BJ (cell line): ENCODE measurements at regions not wholly inside any gene's neighbourhood (a gene's known extent, or its start where the extent isn't known, plus 50 kb on each side); places are given as distances from the start of the nearest gene placed in this dataset.
"Not testable (repeated sequence)": the region's sequence is repeated elsewhere in the genome, so short reads cannot be mapped to it uniquely, and the experiment has no call there.

ENCODE experiments used
- CTCF ChIA-PET: fragments of 350-600 bp; formaldehyde crosslinking; extraction: SDS; loops from one replicate; lab custom pipeline; 2021; ENCODE audit warnings: antibody characterized with exemption, inconsistent platforms; lab: Yijun Ruan, JAX
- POLR2A ChIA-PET: fragments of 300-600 bp; sonication (Branson Sonifier 250); formaldehyde crosslinking; extraction: SDS; loops from one replicate; lab custom pipeline; 2021; ENCODE audit warnings: antibody characterized with exemption; lab: Charles Lee
- DNase-seq: peaks from one replicate; pipeline ENCODE4 v3.0.0-alpha.2; 2011; ENCODE audit warnings: low read depth
- H3K27me3 ChIP-seq: 2 replicates; pipeline ENCODE4 v1.6.0; 2011; ENCODE audit warnings: low read length; ENCODE audit not compliant: control insufficient read depth, insufficient read depth
- H3K36me3 ChIP-seq: 2 replicates; pipeline ENCODE4 v1.5.1; 2011; ENCODE audit warnings: low read length; ENCODE audit not compliant: control insufficient read depth, insufficient read depth
- H3K4me3 ChIP-seq: 2 replicates; pipeline ENCODE4 v1.5.1; 2011; ENCODE audit warnings: low read depth, mild to moderate bottlenecking, control low read depth, low read length
- TF ChIP-seq, protein P1 (sequence below): IDR thresholded peaks from 2 replicates; pipeline ENCODE4 v1.5.1; 2011; ENCODE audit warnings: low read depth, mild to moderate bottlenecking, control low read depth, inconsistent platforms, low read length, moderate library complexity; ENCODE audit not compliant: insufficient read depth

DNA sequence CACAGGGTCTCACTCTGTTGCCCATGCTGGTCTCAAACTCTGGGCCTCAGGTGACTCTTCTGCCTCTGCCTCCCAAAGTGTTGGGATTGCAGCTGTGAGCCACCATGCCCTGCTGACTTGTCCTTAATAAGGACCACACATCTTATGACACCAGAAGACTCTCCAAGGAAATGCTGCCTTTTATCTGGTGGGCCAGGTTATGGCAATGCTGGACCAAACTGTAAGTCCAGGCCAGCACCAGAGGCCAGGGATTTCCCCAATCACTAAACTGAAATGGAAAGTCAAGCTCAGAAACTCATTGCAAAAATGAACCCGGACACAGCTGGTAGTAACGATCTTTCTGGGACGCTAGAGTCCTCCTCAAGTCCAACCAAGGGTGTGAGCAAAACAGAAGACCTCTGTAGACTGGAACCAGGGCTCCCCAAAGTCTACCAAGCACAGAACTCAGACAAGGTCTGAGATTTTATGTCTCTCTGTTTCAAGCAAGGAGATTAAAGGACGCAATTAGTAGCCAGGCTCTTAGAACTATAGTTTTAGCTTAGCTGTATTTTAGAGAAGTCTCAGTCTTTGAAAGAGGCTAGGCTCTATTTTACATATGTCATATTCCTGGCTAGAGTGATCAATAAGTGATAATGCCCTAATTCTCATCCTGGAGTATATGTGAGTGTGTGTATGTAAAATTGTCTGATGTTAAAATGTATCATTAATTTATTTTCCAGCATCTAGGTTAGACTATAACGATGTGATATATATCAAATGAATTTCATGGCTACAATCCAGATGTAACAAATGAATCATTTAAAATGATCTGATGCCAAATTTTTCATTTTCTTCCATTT is 74.0 kb upstream of the ITGB1 start:
- TF ChIP-seq, protein P1, sequence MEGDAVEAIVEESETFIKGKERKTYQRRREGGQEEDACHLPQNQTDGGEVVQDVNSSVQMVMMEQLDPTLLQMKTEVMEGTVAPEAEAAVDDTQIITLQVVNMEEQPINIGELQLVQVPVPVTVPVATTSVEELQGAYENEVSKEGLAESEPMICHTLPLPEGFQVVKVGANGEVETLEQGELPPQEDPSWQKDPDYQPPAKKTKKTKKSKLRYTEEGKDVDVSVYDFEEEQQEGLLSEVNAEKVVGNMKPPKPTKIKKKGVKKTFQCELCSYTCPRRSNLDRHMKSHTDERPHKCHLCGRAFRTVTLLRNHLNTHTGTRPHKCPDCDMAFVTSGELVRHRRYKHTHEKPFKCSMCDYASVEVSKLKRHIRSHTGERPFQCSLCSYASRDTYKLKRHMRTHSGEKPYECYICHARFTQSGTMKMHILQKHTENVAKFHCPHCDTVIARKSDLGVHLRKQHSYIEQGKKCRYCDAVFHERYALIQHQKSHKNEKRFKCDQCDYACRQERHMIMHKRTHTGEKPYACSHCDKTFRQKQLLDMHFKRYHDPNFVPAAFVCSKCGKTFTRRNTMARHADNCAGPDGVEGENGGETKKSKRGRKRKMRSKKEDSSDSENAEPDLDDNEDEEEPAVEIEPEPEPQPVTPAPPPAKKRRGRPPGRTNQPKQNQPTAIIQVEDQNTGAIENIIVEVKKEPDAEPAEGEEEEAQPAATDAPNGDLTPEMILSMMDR: no peak
- Histone ChIP-seq H3K4me3 (no peak overlapping the region), H3K27me3 (no peaks in the 10 kb centered on the region), H3K36me3 (no peaks in the 10 kb centered on the region)
- ChIA-PET CTCF (interaction anchor here (1.2 to 1.5 kb wide), 3 partner anchors 9 to 84 kb away, joined by 3 to 5 read pairs (median 5); no protein-coding TSS in a partner anchor), POLR2A (interaction anchor here (0.5 to 0.7 kb wide), 3 partner anchors 9 to 652 kb away, joined by 3 read pairs; no protein-coding TSS in a partner anchor)
- no peak for DNase-seq

GRCh38 chr10:33031171-33031570 is 73.1 kb upstream of the ITGB1 start:
- ChIA-PET CTCF (no interaction called here), POLR2A (no interaction called here)
- no peak overlapping the region for H3K4me3 ChIP-seq
- H3K36me3 ChIP-seq: no peaks in the 10 kb centered on the region
- H3K27me3 ChIP-seq: no peaks in the 10 kb centered on the region
- DNase-seq: no peak
- TF ChIP-seq, protein P1: no peak

DNA sequence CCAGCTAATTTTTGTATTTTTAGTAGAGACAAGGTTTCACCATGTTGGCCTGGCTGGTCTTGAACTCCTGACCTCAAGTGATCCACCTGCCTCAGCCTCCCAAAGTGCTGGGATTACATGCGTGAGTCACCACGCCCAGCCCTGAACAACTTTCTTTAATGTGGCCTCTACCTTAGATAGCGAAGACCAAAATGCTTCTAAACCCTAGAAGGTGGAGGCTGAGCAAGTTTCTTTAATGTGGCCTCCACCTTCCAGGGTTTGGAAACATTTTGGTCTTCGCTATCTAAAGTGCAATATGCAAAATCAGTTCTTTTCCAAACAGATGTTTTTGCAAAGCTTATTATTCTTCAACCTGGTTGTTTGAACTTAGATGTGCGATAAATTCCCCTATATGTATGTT is 70.5 kb upstream of the ITGB1 start:
- CTCF ChIA-PET: interaction anchor here (0.7 to 1.4 kb wide), 2 partner anchors 10 to 19 kb away, joined by 3 read pairs; no protein-coding TSS in a partner anchor
- H3K27me3 ChIP-seq, H3K36me3 ChIP-seq, POLR2A ChIA-PET, DNase-seq, H3K4me3 ChIP-seq: not testable (repeated sequence)

DNA sequence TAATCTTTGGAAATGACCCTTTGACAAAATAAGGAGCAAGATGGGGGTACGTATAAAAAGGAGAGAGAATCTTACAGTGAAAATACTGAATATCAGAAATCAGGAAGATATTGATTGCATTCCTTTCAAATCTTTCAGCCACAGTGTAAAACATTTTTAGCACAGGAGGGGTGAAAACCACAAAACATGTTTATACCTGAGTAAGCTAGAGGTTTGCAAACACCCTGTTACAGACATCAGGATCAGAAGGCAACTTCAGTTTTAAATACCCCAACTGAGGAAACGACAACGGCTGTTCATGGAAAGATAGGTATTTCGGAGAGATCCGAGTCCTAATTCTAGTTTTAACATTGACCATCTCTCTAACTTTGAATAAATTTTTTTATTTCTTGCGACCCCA is 69.1 kb upstream of the ITGB1 start:
- no peaks in the 10 kb centered on the region for H3K27me3 ChIP-seq
- H3K4me3 ChIP-seq: no peak overlapping the region
- DNase-seq: no peak
- H3K36me3 ChIP-seq: no peaks in the 10 kb centered on the region
- CTCF ChIA-PET: no interaction called here
- POLR2A ChIA-PET: no interaction called here
- TF ChIP-seq, protein P1: no peak

DNA sequence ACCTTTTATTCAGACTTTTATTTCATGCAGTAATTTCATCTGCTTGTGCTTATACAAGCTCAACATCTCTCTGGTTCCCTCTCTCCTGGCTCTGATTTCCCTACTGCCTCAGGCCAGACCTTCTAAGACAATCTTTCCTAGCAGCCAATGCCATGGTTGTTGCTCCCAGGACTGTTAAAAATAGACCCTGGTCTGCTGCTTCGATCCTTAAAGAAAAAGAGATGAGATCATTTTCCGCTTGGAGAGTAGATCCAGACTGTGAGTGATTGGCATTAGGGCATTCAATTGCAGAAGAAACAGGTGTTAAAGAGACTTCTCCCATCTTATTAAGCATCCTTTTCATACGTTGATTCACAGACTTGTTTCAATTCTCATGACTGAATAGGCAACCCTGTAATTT is 68.4 kb upstream of the ITGB1 start:
- Histone ChIP-seq H3K27me3 (no peaks in the 10 kb centered on the region), H3K4me3 (no peak overlapping the region), H3K36me3 (no peaks in the 10 kb centered on the region)
- DNase-seq: no peak
- POLR2A ChIA-PET: no interaction called here
- TF ChIP-seq, protein P1: no peak
- CTCF ChIA-PET: no interaction called here
